ENCODE measurements at regions not wholly inside any gene's neighbourhood (a gene's known extent, or its start where the extent isn't known, plus 50 kb on each side); places are given as distances from the start of the nearest gene placed in this dataset.

GRCh38 chr14:42792166-42792565 lies 1185.5 kb downstream of the LRFN5 start:
- no peak overlapping the region for H3K4ac ChIP-seq (ENCODE audit: low read depth, low read length)
- H3K4me2 ChIP-seq (ENCODE audit: low read depth, low read length): no peak overlapping the region
- no peak overlapping the region for H3K14ac ChIP-seq (replicated peaks; ENCODE audit: low read depth, low read length)
- H2BK15ac ChIP-seq (ENCODE audit: low read depth, low read length): no peak overlapping the region
- CTCF ChIA-PET: interaction anchor here (0.6 kb wide), 1 partner anchor 19 kb away, joined by 7 read pairs; no protein-coding TSS in a partner anchor
- no peak overlapping the region for H2BK20ac ChIP-seq (ENCODE audit: low read depth, low read length)
- H3K18ac ChIP-seq (ENCODE audit: low read depth, low read length): no peak overlapping the region
- no TSS peak for BruUV-seq (replicated peaks)
- H4K8ac ChIP-seq (ENCODE audit: low read depth in 2 of 2, low read length in 2 of 2): no peak overlapping the region
- POLR2A ChIA-PET (ENCODE audit: unreplicated experiment): no interaction called here
- no peak for ATAC-seq (ENCODE audit: low read depth)
- H3K36me3 ChIP-seq (ENCODE audit: control insufficient read depth, insufficient read depth, low read length): no peaks in the 10 kb centered on the region
- H3K23ac ChIP-seq (ENCODE audit: low read depth, low read length): no peak overlapping the region
- H4K91ac ChIP-seq (ENCODE audit: insufficient read depth, low read depth, low read length): no peak overlapping the region
- intact Hi-C loops (cut with micrococcal nuclease): no loop called here
- no peaks in the 10 kb centered on the region for H3K9me1 ChIP-seq (ENCODE audit: insufficient read depth, low read length)
- no peak overlapping the region for H3K27ac ChIP-seq (ENCODE audit: insufficient read depth, low read length)
- no peaks in the 10 kb centered on the region for H3K9me3 ChIP-seq (ENCODE audit: control insufficient read depth, insufficient read depth, low read length)
- no peak overlapping the region for H2AK5ac ChIP-seq (ENCODE audit: low read depth, low read length)
- no peak overlapping the region for H2AFZ ChIP-seq (replicated peaks; ENCODE audit: low read length, poor library complexity)
- no peak overlapping the region for H4K5ac ChIP-seq (ENCODE audit: low read depth, low read length)
- no peak overlapping the region for H2BK120ac ChIP-seq (ENCODE audit: low read depth, low read length)
- DNase-seq: no peak
- no peak overlapping the region for H3K9ac ChIP-seq (ENCODE audit: low read depth, low read length)
- in situ Hi-C loops (cut with MboI; ENCODE audit: low sequenced_read_pairs): no loop called here
- dilution Hi-C loops (cut with HindIII; ENCODE audit: low sequenced_read_pairs, unreplicated experiment): no loop called here
- H3K27me3 ChIP-seq (ENCODE audit: control insufficient read depth, insufficient read depth, low read length): no peaks in the 10 kb centered on the region
- TF ChIP-seq MXI1 (IDR thresholded peaks at IDR 0.05; ENCODE audit: borderline replicate concordance, low read depth, low read length): no peak
- no peak for TF ChIP-seq POLR2A (IDR thresholded peaks at IDR 0.05; ENCODE audit: low read depth, low read length)
- no peaks in the 10 kb centered on the region for H4K20me1 ChIP-seq (ENCODE audit: insufficient read depth, low read length)
- no peaks in the 10 kb centered on the region for H3K79me1 ChIP-seq (ENCODE audit: low read depth in 1 of 2, low read length in 2 of 2)
- no CpG with 5 or more reads among the region's 1 CpG for WGBS, 2 experiments (ENCODE audit: extremely low coverage in 2 of 2, insufficient read length in 1 of 2)
- H2AK9ac ChIP-seq (replicated peaks; ENCODE audit: low read depth, low read length, poor library complexity): no peak overlapping the region
- no peak overlapping the region for H2BK5ac ChIP-seq (ENCODE audit: low read depth, low read length, poor library complexity, severe bottlenecking)
- H3K56ac ChIP-seq (ENCODE audit: extremely low read depth, insufficient read depth, low read length): no peak overlapping the region
- no peaks in the 10 kb centered on the region for H3K4me1 ChIP-seq (ENCODE audit: control insufficient read depth, insufficient read depth, low read length)
- no peak overlapping the region for H3K4me3 ChIP-seq (ENCODE audit: insufficient read depth, low read depth, low read length)
